GM12878 (cell line): ENCODE measurements at regions not wholly inside any gene's neighbourhood (a gene's known extent, or its start where the extent isn't known, plus 50 kb on each side); places are given as distances from the start of the nearest gene placed in this dataset.

Experiments
- NBN ChIP-seq: fragments of 450-650 bp; IDR thresholded peaks from 2 replicates; pipeline ENCODE4 v1.6.1; 2016
- NFYB ChIP-seq: IDR thresholded peaks from 2 replicates; pipeline ENCODE4 v1.6.1; 2011; ENCODE audit warnings: low read depth, mild to moderate bottlenecking, low read length, improper control_type of control experiment, moderate library complexity; ENCODE audit not compliant: insufficient read depth
- RFX5 ChIP-seq: IDR thresholded peaks from 2 replicates; pipeline ENCODE4 v1.6.1; 2011; ENCODE audit warnings: low read depth, low read length, improper control_type of control experiment
- SMAD5 ChIP-seq: IDR thresholded peaks from 2 replicates; pipeline ENCODE4 v1.6.1; 2016; ENCODE audit warnings: antibody characterized with exemption, low read depth
- ZNF24 ChIP-seq: fragments of 450-650 bp; IDR thresholded peaks from 2 replicates; pipeline ENCODE4 v1.6.1; 2017; ENCODE audit warnings: antibody characterized with exemption, mild to moderate bottlenecking
- ZNF274 ChIP-seq: IDR thresholded peaks from one replicate; pipeline ENCODE4 v1.8.0; 2011; ENCODE audit not compliant: insufficient read length, insufficient read depth
- TF ChIP-seq, protein P1 (sequence below): fragments of 450-650 bp; IDR thresholded peaks from 2 replicates; pipeline ENCODE4 v1.6.1; 2017; ENCODE audit warnings: low read depth, mild to moderate bottlenecking, moderate library complexity
- TF ChIP-seq, protein P2 (sequence below): fragments of 450-650 bp; formaldehyde crosslinking; IDR thresholded peaks from 2 replicates; pipeline ENCODE4 v1.4.0; 2020; ENCODE audit warnings: mild to moderate bottlenecking, moderate library complexity
- TF ChIP-seq, protein P3 (sequence below): fragments of 450-650 bp; conservative IDR thresholded peaks from 2 replicates; pipeline ENCODE4 v1.6.1; 2017; ENCODE audit warnings: mild to moderate bottlenecking, moderate library complexity
- TF ChIP-seq, protein P4 (sequence below): IDR thresholded peaks from 2 replicates; pipeline ENCODE4 v1.6.1; 2011; ENCODE audit warnings: low read depth, low read length, improper control_type of control experiment, borderline replicate concordance
- TF ChIP-seq, protein P5 (sequence below): fragments of 450-650 bp; IDR thresholded peaks from 2 replicates; pipeline ENCODE4 v1.6.1; 2016; ENCODE audit warnings: mild to moderate bottlenecking, moderate library complexity, borderline replicate concordance

DNA sequence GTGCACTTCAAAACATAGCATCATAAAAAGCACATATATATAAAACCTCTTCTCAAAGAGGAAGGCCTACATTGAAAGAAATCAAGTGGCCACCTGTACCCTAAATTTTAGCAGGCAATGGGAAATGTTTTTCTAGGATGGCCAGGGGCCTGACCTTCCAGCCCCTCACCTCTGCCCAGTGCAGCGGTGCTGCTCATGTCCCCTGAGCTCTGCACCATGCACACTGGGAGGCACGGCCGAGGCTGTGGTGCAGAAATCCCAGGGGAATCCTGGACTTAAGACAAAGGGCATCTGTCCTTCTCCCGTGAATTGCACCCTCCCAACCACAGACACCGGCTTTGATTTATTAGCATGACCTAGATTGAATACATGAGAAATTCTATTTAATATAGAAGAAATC lies 551.4 kb downstream of the GLRX3 start (continued):
- TF ChIP-seq, protein P1, sequence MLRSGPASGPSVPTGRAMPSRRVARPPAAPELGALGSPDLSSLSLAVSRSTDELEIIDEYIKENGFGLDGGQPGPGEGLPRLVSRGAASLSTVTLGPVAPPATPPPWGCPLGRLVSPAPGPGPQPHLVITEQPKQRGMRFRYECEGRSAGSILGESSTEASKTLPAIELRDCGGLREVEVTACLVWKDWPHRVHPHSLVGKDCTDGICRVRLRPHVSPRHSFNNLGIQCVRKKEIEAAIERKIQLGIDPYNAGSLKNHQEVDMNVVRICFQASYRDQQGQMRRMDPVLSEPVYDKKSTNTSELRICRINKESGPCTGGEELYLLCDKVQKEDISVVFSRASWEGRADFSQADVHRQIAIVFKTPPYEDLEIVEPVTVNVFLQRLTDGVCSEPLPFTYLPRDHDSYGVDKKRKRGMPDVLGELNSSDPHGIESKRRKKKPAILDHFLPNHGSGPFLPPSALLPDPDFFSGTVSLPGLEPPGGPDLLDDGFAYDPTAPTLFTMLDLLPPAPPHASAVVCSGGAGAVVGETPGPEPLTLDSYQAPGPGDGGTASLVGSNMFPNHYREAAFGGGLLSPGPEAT = no peak
- no peak for TF ChIP-seq ZNF274
- no peak for TF ChIP-seq ZNF24
- no peak for TF ChIP-seq RFX5
- TF ChIP-seq, protein P2, sequence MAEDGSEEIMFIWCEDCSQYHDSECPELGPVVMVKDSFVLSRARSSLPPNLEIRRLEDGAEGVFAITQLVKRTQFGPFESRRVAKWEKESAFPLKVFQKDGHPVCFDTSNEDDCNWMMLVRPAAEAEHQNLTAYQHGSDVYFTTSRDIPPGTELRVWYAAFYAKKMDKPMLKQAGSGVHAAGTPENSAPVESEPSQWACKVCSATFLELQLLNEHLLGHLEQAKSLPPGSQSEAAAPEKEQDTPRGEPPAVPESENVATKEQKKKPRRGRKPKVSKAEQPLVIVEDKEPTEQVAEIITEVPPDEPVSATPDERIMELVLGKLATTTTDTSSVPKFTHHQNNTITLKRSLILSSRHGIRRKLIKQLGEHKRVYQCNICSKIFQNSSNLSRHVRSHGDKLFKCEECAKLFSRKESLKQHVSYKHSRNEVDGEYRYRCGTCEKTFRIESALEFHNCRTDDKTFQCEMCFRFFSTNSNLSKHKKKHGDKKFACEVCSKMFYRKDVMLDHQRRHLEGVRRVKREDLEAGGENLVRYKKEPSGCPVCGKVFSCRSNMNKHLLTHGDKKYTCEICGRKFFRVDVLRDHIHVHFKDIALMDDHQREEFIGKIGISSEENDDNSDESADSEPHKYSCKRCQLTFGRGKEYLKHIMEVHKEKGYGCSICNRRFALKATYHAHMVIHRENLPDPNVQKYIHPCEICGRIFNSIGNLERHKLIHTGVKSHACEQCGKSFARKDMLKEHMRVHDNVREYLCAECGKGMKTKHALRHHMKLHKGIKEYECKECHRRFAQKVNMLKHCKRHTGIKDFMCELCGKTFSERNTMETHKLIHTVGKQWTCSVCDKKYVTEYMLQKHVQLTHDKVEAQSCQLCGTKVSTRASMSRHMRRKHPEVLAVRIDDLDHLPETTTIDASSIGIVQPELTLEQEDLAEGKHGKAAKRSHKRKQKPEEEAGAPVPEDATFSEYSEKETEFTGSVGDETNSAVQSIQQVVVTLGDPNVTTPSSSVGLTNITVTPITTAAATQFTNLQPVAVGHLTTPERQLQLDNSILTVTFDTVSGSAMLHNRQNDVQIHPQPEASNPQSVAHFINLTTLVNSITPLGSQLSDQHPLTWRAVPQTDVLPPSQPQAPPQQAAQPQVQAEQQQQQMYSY (CRISPR knock-in tag) = no peak
- no peak for TF ChIP-seq NBN
- TF ChIP-seq SMAD5 = no peak
- TF ChIP-seq, protein P3, sequence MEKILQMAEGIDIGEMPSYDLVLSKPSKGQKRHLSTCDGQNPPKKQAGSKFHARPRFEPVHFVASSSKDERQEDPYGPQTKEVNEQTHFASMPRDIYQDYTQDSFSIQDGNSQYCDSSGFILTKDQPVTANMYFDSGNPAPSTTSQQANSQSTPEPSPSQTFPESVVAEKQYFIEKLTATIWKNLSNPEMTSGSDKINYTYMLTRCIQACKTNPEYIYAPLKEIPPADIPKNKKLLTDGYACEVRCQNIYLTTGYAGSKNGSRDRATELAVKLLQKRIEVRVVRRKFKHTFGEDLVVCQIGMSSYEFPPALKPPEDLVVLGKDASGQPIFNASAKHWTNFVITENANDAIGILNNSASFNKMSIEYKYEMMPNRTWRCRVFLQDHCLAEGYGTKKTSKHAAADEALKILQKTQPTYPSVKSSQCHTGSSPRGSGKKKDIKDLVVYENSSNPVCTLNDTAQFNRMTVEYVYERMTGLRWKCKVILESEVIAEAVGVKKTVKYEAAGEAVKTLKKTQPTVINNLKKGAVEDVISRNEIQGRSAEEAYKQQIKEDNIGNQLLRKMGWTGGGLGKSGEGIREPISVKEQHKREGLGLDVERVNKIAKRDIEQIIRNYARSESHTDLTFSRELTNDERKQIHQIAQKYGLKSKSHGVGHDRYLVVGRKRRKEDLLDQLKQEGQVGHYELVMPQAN = no peak
- TF ChIP-seq, protein P4, sequence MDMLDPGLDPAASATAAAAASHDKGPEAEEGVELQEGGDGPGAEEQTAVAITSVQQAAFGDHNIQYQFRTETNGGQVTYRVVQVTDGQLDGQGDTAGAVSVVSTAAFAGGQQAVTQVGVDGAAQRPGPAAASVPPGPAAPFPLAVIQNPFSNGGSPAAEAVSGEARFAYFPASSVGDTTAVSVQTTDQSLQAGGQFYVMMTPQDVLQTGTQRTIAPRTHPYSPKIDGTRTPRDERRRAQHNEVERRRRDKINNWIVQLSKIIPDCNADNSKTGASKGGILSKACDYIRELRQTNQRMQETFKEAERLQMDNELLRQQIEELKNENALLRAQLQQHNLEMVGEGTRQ = no peak
- TF ChIP-seq, protein P5, sequence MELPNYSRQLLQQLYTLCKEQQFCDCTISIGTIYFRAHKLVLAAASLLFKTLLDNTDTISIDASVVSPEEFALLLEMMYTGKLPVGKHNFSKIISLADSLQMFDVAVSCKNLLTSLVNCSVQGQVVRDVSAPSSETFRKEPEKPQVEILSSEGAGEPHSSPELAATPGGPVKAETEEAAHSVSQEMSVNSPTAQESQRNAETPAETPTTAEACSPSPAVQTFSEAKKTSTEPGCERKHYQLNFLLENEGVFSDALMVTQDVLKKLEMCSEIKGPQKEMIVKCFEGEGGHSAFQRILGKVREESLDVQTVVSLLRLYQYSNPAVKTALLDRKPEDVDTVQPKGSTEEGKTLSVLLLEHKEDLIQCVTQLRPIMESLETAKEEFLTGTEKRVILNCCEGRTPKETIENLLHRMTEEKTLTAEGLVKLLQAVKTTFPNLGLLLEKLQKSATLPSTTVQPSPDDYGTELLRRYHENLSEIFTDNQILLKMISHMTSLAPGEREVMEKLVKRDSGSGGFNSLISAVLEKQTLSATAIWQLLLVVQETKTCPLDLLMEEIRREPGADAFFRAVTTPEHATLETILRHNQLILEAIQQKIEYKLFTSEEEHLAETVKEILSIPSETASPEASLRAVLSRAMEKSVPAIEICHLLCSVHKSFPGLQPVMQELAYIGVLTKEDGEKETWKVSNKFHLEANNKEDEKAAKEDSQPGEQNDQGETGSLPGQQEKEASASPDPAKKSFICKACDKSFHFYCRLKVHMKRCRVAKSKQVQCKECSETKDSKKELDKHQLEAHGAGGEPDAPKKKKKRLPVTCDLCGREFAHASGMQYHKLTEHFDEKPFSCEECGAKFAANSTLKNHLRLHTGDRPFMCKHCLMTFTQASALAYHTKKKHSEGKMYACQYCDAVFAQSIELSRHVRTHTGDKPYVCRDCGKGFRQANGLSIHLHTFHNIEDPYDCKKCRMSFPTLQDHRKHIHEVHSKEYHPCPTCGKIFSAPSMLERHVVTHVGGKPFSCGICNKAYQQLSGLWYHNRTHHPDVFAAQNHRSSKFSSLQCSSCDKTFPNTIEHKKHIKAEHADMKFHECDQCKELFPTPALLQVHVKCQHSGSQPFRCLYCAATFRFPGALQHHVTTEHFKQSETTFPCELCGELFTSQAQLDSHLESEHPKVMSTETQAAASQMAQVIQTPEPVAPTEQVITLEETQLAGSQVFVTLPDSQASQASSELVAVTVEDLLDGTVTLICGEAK = no peak
- TF ChIP-seq NFYB = no peak
